ENCODE measurements at regions not wholly inside any gene's neighbourhood (a gene's known extent, or its start where the extent isn't known, plus 50 kb on each side); places are given as distances from the start of the nearest gene placed in this dataset.
"Not testable (repeated sequence)": the region's sequence is repeated elsewhere in the genome, so short reads cannot be mapped to it uniquely, and the experiment has no call there.

- DNase-seq, result no peak
- H3K36me3 Mint-ChIP-seq (ENCODE audit: unreplicated experiment), result peaks cover 5% of the 10 kb centered on the region
- H3K4me3 Mint-ChIP-seq (ENCODE audit: unreplicated experiment), result no peak overlapping the region
- TF ChIP-seq, protein P1, sequence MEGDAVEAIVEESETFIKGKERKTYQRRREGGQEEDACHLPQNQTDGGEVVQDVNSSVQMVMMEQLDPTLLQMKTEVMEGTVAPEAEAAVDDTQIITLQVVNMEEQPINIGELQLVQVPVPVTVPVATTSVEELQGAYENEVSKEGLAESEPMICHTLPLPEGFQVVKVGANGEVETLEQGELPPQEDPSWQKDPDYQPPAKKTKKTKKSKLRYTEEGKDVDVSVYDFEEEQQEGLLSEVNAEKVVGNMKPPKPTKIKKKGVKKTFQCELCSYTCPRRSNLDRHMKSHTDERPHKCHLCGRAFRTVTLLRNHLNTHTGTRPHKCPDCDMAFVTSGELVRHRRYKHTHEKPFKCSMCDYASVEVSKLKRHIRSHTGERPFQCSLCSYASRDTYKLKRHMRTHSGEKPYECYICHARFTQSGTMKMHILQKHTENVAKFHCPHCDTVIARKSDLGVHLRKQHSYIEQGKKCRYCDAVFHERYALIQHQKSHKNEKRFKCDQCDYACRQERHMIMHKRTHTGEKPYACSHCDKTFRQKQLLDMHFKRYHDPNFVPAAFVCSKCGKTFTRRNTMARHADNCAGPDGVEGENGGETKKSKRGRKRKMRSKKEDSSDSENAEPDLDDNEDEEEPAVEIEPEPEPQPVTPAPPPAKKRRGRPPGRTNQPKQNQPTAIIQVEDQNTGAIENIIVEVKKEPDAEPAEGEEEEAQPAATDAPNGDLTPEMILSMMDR (IDR thresholded peaks at IDR 0.05; ENCODE audit: partially characterized antibody, unreplicated experiment), result no peak
- no peaks in the 10 kb centered on the region for H3K4me1 Mint-ChIP-seq (ENCODE audit: low read depth, unreplicated experiment)
- H3K27ac Mint-ChIP-seq (ENCODE audit: unreplicated experiment), result no peak overlapping the region
- H3K27me3 Mint-ChIP-seq (ENCODE audit: unreplicated experiment), result peaks cover 3% of the 10 kb centered on the region
- H3K9me3 Mint-ChIP-seq (ENCODE audit: unreplicated experiment), result no peaks in the 10 kb centered on the region
Measured at GRCh38 chr6:22765015-22765414, 195.6 kb downstream of the HDGFL1 start.

DNA sequence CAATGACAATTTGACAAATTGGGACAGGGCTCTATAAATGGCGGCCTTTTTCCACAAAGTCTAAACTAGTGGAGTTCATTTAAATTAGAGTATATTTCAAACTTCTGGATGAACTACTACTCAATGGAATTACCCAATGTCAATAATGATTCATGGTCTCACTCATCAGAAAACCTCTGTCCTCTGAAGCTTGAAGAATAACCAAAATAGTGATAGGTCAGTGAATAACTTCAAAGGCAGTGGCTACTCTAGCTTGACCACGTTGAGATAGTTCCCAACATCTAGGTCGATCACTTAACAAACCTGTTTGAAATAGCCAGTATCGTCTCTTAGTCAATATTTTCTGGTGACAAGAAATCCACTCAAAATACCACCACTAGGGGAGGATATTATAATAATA, 197.6 kb downstream of the HDGFL1 start:
- H3K27me3 Mint-ChIP-seq (ENCODE audit: unreplicated experiment), result no peaks in the 10 kb centered on the region
- DNase-seq, result no peak
- no peak overlapping the region for H3K27ac Mint-ChIP-seq (ENCODE audit: unreplicated experiment)
- H3K4me3 Mint-ChIP-seq (ENCODE audit: unreplicated experiment), result no peak overlapping the region
- no peaks in the 10 kb centered on the region for H3K36me3 Mint-ChIP-seq (ENCODE audit: unreplicated experiment)
- H3K9me3 Mint-ChIP-seq (ENCODE audit: unreplicated experiment), result peaks cover 1% of the 10 kb centered on the region
- TF ChIP-seq, protein P1 (IDR thresholded peaks at IDR 0.05; ENCODE audit: partially characterized antibody, unreplicated experiment), result no peak
- H3K4me1 Mint-ChIP-seq (ENCODE audit: low read depth, unreplicated experiment), result no peaks in the 10 kb centered on the region

DNA sequence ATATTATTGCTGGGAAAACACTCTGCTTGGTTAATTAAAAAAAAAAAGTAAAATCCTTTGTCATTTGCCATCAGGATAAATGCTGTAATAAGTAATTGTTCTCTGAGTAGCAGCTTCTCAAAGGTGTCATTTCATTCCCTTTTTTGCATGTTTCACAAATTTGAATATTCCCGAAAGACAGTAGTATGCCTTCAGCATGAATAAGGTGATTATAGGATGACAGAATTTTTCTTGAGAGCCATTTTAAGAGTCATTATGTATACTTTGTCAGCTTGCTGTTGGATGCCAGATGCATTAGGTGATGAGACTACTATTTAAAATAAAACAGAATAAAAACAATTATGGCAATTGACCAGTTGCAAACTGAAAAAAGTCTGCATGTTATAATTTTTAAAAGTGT, 200.7 kb downstream of the HDGFL1 start:
- TF ChIP-seq, protein P1 (IDR thresholded peaks at IDR 0.05; ENCODE audit: partially characterized antibody, unreplicated experiment), result no peak
- Mint-ChIP-seq H3K4me3 (ENCODE audit: unreplicated experiment) (no peak overlapping the region), H3K36me3 (ENCODE audit: unreplicated experiment) (no peaks in the 10 kb centered on the region), H3K9me3 (ENCODE audit: unreplicated experiment) (peaks cover 1% of the 10 kb centered on the region), H3K27me3 (ENCODE audit: unreplicated experiment) (no peaks in the 10 kb centered on the region), H3K27ac (ENCODE audit: unreplicated experiment) (no peak overlapping the region), H3K4me1 (ENCODE audit: low read depth, unreplicated experiment) (no peaks in the 10 kb centered on the region)
- DNase-seq, result no peak

GRCh38 chr6:22774129-22774528, 204.8 kb downstream of the HDGFL1 start:
- peaks cover 6% of the 10 kb centered on the region for H3K27me3 Mint-ChIP-seq (ENCODE audit: unreplicated experiment)
- TF ChIP-seq, protein P1 (IDR thresholded peaks at IDR 0.05; ENCODE audit: partially characterized antibody, unreplicated experiment), result no peak
- no peak overlapping the region for H3K27ac Mint-ChIP-seq (ENCODE audit: unreplicated experiment)
- H3K4me1 Mint-ChIP-seq (ENCODE audit: low read depth, unreplicated experiment), result peaks cover 9% of the 10 kb centered on the region
- DNase-seq, result no peak
- peaks cover 10% of the 10 kb centered on the region for H3K36me3 Mint-ChIP-seq (ENCODE audit: unreplicated experiment)
- H3K4me3 Mint-ChIP-seq (ENCODE audit: unreplicated experiment), result no peak overlapping the region
- H3K9me3 Mint-ChIP-seq (ENCODE audit: unreplicated experiment), result peaks cover 11% of the 10 kb centered on the region

DNA sequence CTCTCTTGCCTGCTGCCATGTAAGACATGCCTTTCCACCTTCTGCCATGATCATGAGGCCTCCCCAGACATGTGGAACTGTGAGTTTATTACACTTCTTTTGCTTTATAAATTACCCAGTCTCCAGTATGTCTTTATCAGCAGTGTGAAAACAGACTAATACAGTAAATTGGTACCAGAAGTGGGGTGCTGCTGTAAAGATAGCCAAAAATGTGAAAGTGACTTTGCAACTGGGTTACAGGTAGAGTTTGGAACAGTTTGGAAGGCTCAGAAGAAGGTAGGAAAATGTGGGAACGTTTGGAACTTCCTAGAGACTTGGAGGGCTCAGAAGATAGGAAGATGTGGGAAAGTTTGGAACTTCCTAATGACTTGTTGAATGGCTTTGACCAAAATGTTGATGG, 209.1 kb downstream of the HDGFL1 start:
- not testable (repeated sequence) for DNase-seq; H3K27ac Mint-ChIP-seq (ENCODE audit: unreplicated experiment); H3K27me3 Mint-ChIP-seq (ENCODE audit: unreplicated experiment); H3K4me3 Mint-ChIP-seq (ENCODE audit: unreplicated experiment); H3K4me1 Mint-ChIP-seq (ENCODE audit: low read depth, unreplicated experiment)
- peaks cover 14% of the 10 kb centered on the region for H3K9me3 Mint-ChIP-seq (ENCODE audit: unreplicated experiment)
- H3K36me3 Mint-ChIP-seq (ENCODE audit: unreplicated experiment), result peaks cover 18% of the 10 kb centered on the region

- H3K9me3 Mint-ChIP-seq (ENCODE audit: unreplicated experiment), result peaks cover 14% of the 10 kb centered on the region
- peaks cover 6% of the 10 kb centered on the region for H3K27me3 Mint-ChIP-seq (ENCODE audit: unreplicated experiment)
- peaks cover 18% of the 10 kb centered on the region for H3K36me3 Mint-ChIP-seq (ENCODE audit: unreplicated experiment)
- H3K4me1 Mint-ChIP-seq (ENCODE audit: low read depth, unreplicated experiment), result peaks cover 12% of the 10 kb centered on the region
- TF ChIP-seq, protein P1 (IDR thresholded peaks at IDR 0.05; ENCODE audit: partially characterized antibody, unreplicated experiment), result no peak
- H3K27ac Mint-ChIP-seq (ENCODE audit: unreplicated experiment), result no peak overlapping the region
- no peak overlapping the region for H3K4me3 Mint-ChIP-seq (ENCODE audit: unreplicated experiment)
- no peak for DNase-seq
Measured at GRCh38 chr6:22779062-22779461, 209.7 kb downstream of the HDGFL1 start.
